GM12892 (cell line): ENCODE measurements at regions not wholly inside any gene's neighbourhood (a gene's known extent, or its start where the extent isn't known, plus 50 kb on each side); places are given as distances from the start of the nearest gene placed in this dataset.

Source experiments
- POLR2A ChIP-seq: IDR thresholded peaks from 2 replicates; pipeline ENCODE4 v1.6.1; 2011; ENCODE audit warnings: low read depth, low read length, control low read depth
- POLR2AphosphoS5 ChIP-seq: IDR thresholded peaks from 2 replicates; pipeline ENCODE4 v1.6.1; 2011; ENCODE audit warnings: low read depth, low read length, control low read depth
- TAF1 ChIP-seq: IDR thresholded peaks from 2 replicates; pipeline ENCODE4 v1.6.1; 2011; ENCODE audit warnings: low read depth, mild to moderate bottlenecking, control low read depth, low read length, borderline replicate concordance

GRCh38 chr5:28703651-28704260 is 1665.4 kb upstream of the CDH9 start:
- TF ChIP-seq POLR2AphosphoS5 (no peak), TAF1 (no peak), POLR2A (no peak)
